Endothelial cell of umbilical vein (primary cell): ENCODE measurements at regions not wholly inside any gene's neighbourhood (a gene's known extent, or its start where the extent isn't known, plus 50 kb on each side); places are given as distances from the start of the nearest gene placed in this dataset.

Experiments
- BruUV-seq: library from RNA; stranded (reverse); fragments of 400-500 nt; replicated peaks from 2 replicates; lab custom pipeline; 2021; lab: Mats Ljungman, UMichigan
- CTCF ChIA-PET: fragments of 300-600, 350-600 bp; sonication (Branson Sonifier 250); formaldehyde crosslinking; loops from one replicate; lab custom pipeline; 2021; ENCODE audit warnings: antibody characterized with exemption, inconsistent platforms; lab: Charles Lee
- POLR2A ChIA-PET: fragments of 300-600, 350-600 bp; sonication (Branson Sonifier 250); formaldehyde crosslinking; loops from one replicate; lab custom pipeline; 2021; ENCODE audit warnings: antibody characterized with exemption, inconsistent platforms; lab: Charles Lee
- DNase-seq: peaks from one replicate; pipeline ENCODE4 v3.0.0-alpha.2; 2011; ENCODE audit warnings: low read depth, low spot score
- FAIRE-seq: peaks from 2 replicates; lab custom pipeline; 2011; peaks lifted over from hg19 to GRCh38; lab: Jason Lieb, UNC
- H2AFZ ChIP-seq: 2 replicates; pipeline ENCODE4 v1.6.0; 2012; ENCODE audit warnings: low read depth, low read length, control low read depth, inconsistent platforms
- H3K27ac ChIP-seq: 2 replicates; pipeline ENCODE4 v1.5.1; 2011; ENCODE audit warnings: low read depth, mild to moderate bottlenecking, control low read depth, low read length, moderate library complexity; ENCODE audit not compliant: insufficient read depth
- H3K27me3 ChIP-seq, 2 experiments: 2 replicates each; pipeline versions ENCODE4 v1.6.0 to v1.6.1; 2011; ENCODE audit warnings: low read length in 2 of 2, mixed read lengths in 1 of 2; ENCODE audit not compliant: control insufficient read depth in 2 of 2, insufficient read depth in 2 of 2
- H3K36me3 ChIP-seq, 2 experiments: 2 replicates in 1 of 2; 3 replicates in 1 of 2; pipeline ENCODE4 v1.5.1; 2011; ENCODE audit warnings: low read length in 2 of 2, mild to moderate bottlenecking in 1 of 2, moderate library complexity in 1 of 2; ENCODE audit not compliant: control insufficient read depth in 2 of 2, insufficient read depth in 2 of 2; ENCODE audit errors: extremely low read depth in 1 of 2
- H3K4me1 ChIP-seq: 3 replicates; pipeline ENCODE4 v1.5.1; 2011; ENCODE audit warnings: mild to moderate bottlenecking, low read length; ENCODE audit not compliant: control insufficient read depth, insufficient read depth; ENCODE audit errors: extremely low read depth
- H3K4me2 ChIP-seq: 2 replicates; pipeline ENCODE4 v1.6.1; 2011; ENCODE audit warnings: low read length, control low read depth, mixed read lengths; ENCODE audit not compliant: insufficient read depth
- H3K4me3 ChIP-seq, 3 experiments: fragments of 200-600 bp in 1 of 3; sonication (generic), shearing (Covaris generic) in 1 of 3; replicated peaks in 1 of 3; 2 replicates each; pipeline ENCODE4 v1.5.1; 2011 to 2016; ENCODE audit warnings: control low read depth in 3 of 3, low read length in 3 of 3, mild to moderate bottlenecking in 2 of 3, inconsistent platforms in 1 of 3, low read depth in 1 of 3, moderate library complexity in 1 of 3; ENCODE audit not compliant: insufficient read depth in 1 of 3
- H3K79me2 ChIP-seq: 2 replicates; pipeline ENCODE4 v1.6.0; 2012; ENCODE audit warnings: low read length, inconsistent platforms; ENCODE audit not compliant: control insufficient read depth, insufficient read depth
- H3K9ac ChIP-seq: replicated peaks from 2 replicates; pipeline ENCODE3; 2011; ENCODE audit warnings: low read length, control low read depth; ENCODE audit not compliant: insufficient read depth; ENCODE audit errors: extremely low read depth
- H3K9me1 ChIP-seq: replicated peaks from 3 replicates; pipeline ENCODE4 v1.6.0; 2011; ENCODE audit warnings: mild to moderate bottlenecking, low read length; ENCODE audit not compliant: control insufficient read depth, insufficient read depth; ENCODE audit errors: extremely low read depth
- H3K9me3 ChIP-seq: replicated peaks from 2 replicates; pipeline ENCODE4 v1.5.1; 2012; ENCODE audit warnings: low read length, inconsistent platforms; ENCODE audit not compliant: control insufficient read depth, insufficient read depth
- H4K20me1 ChIP-seq: replicated peaks from 2 replicates; pipeline ENCODE3; 2011; ENCODE audit warnings: mild to moderate bottlenecking, low read length; ENCODE audit not compliant: control insufficient read depth, insufficient read depth; ENCODE audit errors: extremely low read depth
- EZH2 ChIP-seq: IDR thresholded peaks from 2 replicates; pipeline ENCODE4 v1.6.1; 2012; ENCODE audit warnings: borderline replicate concordance, low read depth, mild to moderate bottlenecking, moderate library complexity, low read length, inconsistent platforms; ENCODE audit not compliant: severe bottlenecking
- FOS ChIP-seq: IDR thresholded peaks from 2 replicates; pipeline ENCODE4 v1.6.1; 2011; ENCODE audit warnings: mild to moderate bottlenecking, low read length, moderate library complexity, borderline replicate concordance; ENCODE audit not compliant: insufficient read depth
- GATA2 ChIP-seq: IDR thresholded peaks from 2 replicates; pipeline ENCODE4 v1.7.0; 2011; ENCODE audit warnings: low read depth, mild to moderate bottlenecking, moderate library complexity, mixed read lengths, low read length; ENCODE audit not compliant: insufficient read length, insufficient read depth
- JUN ChIP-seq: IDR thresholded peaks from 2 replicates; pipeline ENCODE4 v1.6.1; 2011; ENCODE audit warnings: borderline replicate concordance, low read depth; ENCODE audit not compliant: insufficient read length, insufficient read depth
- MYC ChIP-seq: IDR thresholded peaks from one replicate; pipeline ENCODE4 v1.6.1; 2011; ENCODE audit warnings: mild to moderate bottlenecking, low read depth, low read length
- POLR2A ChIP-seq: IDR thresholded peaks from 2 replicates; pipeline ENCODE4 v1.6.1; 2012; ENCODE audit warnings: low read depth, mild to moderate bottlenecking, control low read depth, low read length
- POLR2AphosphoS5 ChIP-seq: IDR thresholded peaks from 2 replicates; pipeline ENCODE4 v1.6.1; 2012; ENCODE audit warnings: low read depth, mild to moderate bottlenecking, control low read depth, low read length, moderate library complexity; ENCODE audit not compliant: insufficient read depth
- dilution Hi-C: fragments of 300-500 bp; cut with MboI; formaldehyde crosslinking; loops from one replicate; pipeline ENCODE4 v1.15.0; 2019; ENCODE audit warnings: low sequenced_read_pairs; ENCODE audit not compliant: extremely low pct_ligation_motif_present
- intact Hi-C: fragments of 100-400 bp; cut with micrococcal nuclease; formaldehyde crosslinking; loops from one replicate; pipeline ENCODE4 v1.10.0; 2022
- TF ChIP-seq, protein P1 (sequence below), 2 donors: IDR thresholded peaks; 1 replicate in 1 of 2; 2 replicates in 1 of 2; pipeline ENCODE4 v1.5.1; 2011; ENCODE audit warnings: low read length in 2 of 2, mild to moderate bottlenecking in 2 of 2, moderate library complexity in 2 of 2, control low read depth in 1 of 2, inconsistent platforms in 1 of 2, low read depth in 1 of 2; ENCODE audit not compliant: insufficient read depth in 1 of 2; ENCODE audit errors: extremely low read depth in 1 of 2
- TF ChIP-seq, protein P2 (sequence below): IDR thresholded peaks from 2 replicates; pipeline ENCODE4 v1.6.1; 2011; ENCODE audit not compliant: insufficient read depth, insufficient read length

DNA sequence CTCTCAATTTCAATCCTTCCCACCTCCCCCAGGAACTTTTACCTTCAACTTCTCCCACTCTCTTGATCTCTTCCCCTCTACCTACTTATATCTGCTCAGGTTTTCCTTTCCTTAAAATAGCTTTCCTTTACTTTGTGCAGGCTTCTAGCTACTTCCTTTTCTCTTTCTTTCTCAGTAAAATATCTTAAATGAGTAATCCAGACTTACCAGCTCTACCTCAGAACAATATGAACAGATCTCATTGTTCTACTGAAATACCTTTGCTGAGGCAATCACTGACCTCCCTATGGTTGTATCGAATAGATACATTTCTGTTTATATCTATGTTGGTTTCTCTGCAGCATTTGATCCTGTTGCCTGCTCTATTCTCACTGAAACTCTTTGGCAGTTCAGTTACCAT lies 86.7 kb upstream of the WDR44 start:
- ChIA-PET CTCF (no interaction called here), POLR2A (no interaction called here)
- Histone ChIP-seq H3K4me3 (no peak overlapping the region), H3K36me3 (no peaks in the 10 kb centered on the region), H3K4me1 (no peaks in the 10 kb centered on the region), H3K79me2 (no peaks in the 10 kb centered on the region), H3K9ac (no peak overlapping the region), H3K9me3 (no peaks in the 10 kb centered on the region), H3K4me2 (no peak overlapping the region), H4K20me1 (no peaks in the 10 kb centered on the region), H2AFZ (no peak overlapping the region), H3K27ac (no peak overlapping the region), H3K27me3 (no peaks in the 10 kb centered on the region), H3K9me1 (no peaks in the 10 kb centered on the region)
- intact Hi-C loops (no loop called here), dilution Hi-C loops (no loop called here)
- TF ChIP-seq MYC (no peak), EZH2 (no peak)
- DNase-seq (no peak), FAIRE-seq (no peak)
- no TSS peak for BruUV-seq

DNA sequence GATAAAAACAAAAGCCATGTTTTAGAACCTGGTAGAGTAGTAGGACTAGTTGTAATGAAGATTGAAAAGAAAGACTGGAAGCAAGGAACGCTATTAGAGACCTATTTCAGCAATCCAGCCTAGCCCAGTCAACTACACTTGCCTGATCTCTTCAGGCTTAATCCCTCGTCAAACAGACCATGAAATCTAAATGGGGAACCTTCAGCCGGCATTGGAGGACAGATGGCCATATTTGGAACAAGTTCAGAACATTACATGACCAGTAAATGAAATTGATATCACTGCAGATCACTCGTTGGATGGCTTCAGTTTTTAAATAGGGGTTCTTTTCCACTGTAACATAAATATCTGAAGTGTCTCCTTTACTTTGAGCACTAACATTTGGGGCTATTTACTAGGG lies 84.8 kb upstream of the WDR44 start:
- ChIA-PET POLR2A (no interaction called here), CTCF (no interaction called here)
- TF ChIP-seq FOS (no peak), JUN (no peak), EZH2 (no peak), POLR2AphosphoS5 (no peak), POLR2A (no peak), MYC (no peak), GATA2 (no peak)
- TF ChIP-seq, protein P1, sequence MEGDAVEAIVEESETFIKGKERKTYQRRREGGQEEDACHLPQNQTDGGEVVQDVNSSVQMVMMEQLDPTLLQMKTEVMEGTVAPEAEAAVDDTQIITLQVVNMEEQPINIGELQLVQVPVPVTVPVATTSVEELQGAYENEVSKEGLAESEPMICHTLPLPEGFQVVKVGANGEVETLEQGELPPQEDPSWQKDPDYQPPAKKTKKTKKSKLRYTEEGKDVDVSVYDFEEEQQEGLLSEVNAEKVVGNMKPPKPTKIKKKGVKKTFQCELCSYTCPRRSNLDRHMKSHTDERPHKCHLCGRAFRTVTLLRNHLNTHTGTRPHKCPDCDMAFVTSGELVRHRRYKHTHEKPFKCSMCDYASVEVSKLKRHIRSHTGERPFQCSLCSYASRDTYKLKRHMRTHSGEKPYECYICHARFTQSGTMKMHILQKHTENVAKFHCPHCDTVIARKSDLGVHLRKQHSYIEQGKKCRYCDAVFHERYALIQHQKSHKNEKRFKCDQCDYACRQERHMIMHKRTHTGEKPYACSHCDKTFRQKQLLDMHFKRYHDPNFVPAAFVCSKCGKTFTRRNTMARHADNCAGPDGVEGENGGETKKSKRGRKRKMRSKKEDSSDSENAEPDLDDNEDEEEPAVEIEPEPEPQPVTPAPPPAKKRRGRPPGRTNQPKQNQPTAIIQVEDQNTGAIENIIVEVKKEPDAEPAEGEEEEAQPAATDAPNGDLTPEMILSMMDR (IDR thresholded peaks at IDR 0.05; ENCODE audit: extremely low read depth in 1 of 2, insufficient read depth in 1 of 2, low read depth in 1 of 2, low read length in 2 of 2): no peak
- TF ChIP-seq, protein P2, sequence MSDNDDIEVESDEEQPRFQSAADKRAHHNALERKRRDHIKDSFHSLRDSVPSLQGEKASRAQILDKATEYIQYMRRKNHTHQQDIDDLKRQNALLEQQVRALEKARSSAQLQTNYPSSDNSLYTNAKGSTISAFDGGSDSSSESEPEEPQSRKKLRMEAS: no peak
- BruUV-seq: no TSS peak
- Histone ChIP-seq H3K9me3 (no peaks in the 10 kb centered on the region), H3K27me3 (no peaks in the 10 kb centered on the region), H3K4me1 (no peaks in the 10 kb centered on the region), H2AFZ (no peak overlapping the region), H3K27ac (no peak overlapping the region), H3K36me3 (no peaks in the 10 kb centered on the region), H3K4me2 (no peak overlapping the region), H4K20me1 (no peaks in the 10 kb centered on the region), H3K9me1 (no peaks in the 10 kb centered on the region), H3K9ac (no peak overlapping the region), H3K4me3 (no peak overlapping the region), H3K79me2 (no peaks in the 10 kb centered on the region)
- DNase-seq (no peak), FAIRE-seq (no peak)
- intact Hi-C loops (no loop called here), dilution Hi-C loops (no loop called here)
